Activated CD4-positive, alpha-beta T cell treated with anti-CD3 and anti-CD28 coated beads, Interleukin-2, Interleukin-6, amounts not matched to agents 100 ng/mL and 50 ng/mL, durations not matched to agents 16 hours and 8 hours (primary cell): ENCODE measurements at regions not wholly inside any gene's neighbourhood (a gene's known extent, or its start where the extent isn't known, plus 50 kb on each side); places are given as distances from the start of the nearest gene placed in this dataset.

ENCODE experiments used
- DNase-seq: peaks from one replicate; pipeline ENCODE4 v3.0.0-alpha.2; 2020

- no peak for DNase-seq
These were observed 50.5 kb upstream of the CCL1 start for GRCh38 chr17:34413443-34414119.

- DNase-seq, result no peak
These were observed 50.0 kb upstream of the CCL1 start for GRCh38 chr17:34412965-34413441.
